ENCODE measurements at regions not wholly inside any gene's neighbourhood (a gene's known extent, or its start where the extent isn't known, plus 50 kb on each side); places are given as distances from the start of the nearest gene placed in this dataset.
"Not testable (repeated sequence)": the region's sequence is repeated elsewhere in the genome, so short reads cannot be mapped to it uniquely, and the experiment has no call there.

DNA sequence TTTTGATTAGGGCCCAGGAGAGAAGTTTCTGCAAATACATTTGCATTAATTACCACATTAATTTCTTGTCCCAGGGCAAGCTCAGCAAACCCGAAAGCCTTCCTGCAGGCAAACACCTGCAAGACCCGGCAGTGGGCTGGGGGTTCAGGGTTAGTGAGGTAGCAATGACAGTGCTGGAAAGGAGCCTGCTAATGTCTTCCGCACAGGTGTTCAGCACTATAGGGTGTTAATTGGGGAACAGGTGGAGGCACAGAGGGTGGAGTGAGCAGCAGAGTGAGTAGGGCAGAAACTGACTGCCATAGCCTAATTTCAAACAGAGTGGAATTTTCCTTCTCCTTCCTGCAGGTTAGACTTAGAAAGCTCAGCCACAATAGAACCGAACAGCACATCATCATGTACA, 50.9 kb upstream of the UBASH3B start:
- DNase-seq (ENCODE audit: extremely low read depth, low read depth) = no peak

DNA sequence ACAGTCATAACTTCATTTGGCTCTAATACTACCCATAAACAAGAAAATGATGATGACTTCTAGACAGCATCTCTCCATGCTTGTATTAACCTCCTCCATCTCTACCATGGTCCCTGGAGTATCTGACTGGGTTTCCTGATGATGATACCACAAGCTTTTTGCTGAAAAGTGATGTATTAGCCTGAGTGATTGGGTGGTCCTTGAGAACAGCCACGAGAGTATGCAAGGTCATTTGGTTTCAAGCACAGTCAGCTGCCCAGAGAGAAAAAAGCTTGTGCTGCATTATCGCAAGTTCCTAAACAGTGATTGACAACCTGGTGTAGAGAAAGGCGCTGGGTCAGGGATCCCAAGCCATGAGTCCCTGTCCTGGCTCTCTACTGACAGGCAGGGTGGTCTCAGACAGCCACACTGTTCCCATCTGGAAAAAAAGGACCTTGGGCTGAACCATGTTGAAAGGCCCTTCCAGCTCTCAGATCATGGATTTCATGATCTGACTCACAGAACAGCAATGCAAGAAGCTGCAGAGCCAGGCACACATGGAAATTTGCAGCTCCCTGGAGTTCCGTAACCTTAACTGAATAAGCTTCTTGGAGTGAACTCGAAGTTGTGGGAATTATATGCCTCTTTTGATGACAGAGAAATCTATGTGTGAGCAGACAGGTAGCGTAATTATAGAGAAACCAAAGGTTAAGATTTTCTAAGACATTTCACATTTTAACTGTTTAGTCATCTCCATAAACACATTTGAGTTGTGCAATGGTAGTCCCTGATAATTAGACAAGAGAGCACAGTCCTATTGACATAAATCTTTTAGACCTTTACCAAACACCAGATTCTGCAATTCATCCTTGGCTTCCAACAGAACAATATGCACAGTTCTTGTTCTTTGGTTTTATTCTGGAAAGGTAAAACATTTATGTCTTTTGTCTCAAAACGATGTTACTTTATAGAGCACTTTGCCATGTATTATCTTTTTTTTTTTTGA, 54.1 kb upstream of the UBASH3B start:
- DNase-seq (ENCODE audit: extremely low read depth, low read depth) = no peak

DNA sequence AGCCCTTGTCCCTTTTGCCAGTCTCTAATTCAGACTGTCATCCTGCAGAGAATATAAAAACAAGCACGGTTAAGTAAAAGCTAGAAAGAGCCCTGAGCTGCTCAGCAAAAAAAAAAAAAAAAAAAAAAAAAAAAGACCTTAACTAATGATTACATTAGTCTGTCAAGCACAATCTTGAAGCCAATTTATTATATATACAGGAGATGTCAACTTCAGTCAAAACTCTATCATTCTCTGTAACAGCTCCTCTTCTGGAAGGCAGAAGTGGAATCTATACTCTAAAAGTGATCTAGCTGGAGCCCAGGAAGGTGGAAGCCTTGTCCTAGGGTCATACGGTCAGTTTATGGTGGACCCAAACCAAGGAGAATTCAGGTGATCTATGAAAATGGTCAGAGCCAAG, 55.2 kb upstream of the UBASH3B start:
- DNase-seq (ENCODE audit: extremely low read depth, low read depth) = no peak

DNA sequence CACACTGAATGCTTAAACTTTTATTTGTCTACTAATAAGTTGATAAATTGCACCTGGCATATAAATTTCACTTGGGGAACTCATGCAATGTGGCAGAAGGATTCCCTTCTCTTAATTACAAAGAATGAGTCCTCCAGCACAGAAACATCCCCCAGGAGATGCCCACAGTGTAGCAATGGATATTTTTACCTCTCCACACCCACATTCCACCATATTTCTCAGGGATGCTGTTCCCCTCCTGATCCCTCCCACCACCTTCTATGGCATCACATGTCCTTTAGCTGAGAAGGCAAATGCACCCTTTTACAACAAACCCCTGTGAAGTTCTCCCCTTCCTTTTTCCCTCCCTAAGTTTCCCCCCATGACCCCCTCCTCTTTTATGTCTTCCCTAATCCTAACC, 56.1 kb upstream of the UBASH3B start:
- DNase-seq (ENCODE audit: extremely low read depth, low read depth) = no peak

DNA sequence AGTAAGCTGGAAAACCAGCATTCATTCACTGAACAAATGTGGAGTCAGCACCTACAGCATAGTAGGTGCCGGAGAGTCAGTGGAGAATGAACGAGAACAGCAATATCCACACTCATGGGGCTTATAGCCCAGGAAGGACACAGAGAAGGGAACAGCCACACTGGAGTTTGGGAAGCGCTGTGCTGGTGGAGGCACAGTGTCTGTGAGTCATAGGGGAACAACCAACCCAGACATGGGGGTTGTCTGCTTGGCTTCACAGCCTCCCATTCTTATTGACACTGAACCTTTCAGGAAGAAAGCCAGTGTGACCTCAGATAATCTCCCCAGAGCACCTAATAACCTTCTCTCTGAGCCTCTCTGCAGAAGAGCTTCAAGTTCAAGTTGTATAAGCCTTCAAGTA, 56.6 kb upstream of the UBASH3B start:
- no peak for DNase-seq (ENCODE audit: extremely low read depth, low read depth)

DNA sequence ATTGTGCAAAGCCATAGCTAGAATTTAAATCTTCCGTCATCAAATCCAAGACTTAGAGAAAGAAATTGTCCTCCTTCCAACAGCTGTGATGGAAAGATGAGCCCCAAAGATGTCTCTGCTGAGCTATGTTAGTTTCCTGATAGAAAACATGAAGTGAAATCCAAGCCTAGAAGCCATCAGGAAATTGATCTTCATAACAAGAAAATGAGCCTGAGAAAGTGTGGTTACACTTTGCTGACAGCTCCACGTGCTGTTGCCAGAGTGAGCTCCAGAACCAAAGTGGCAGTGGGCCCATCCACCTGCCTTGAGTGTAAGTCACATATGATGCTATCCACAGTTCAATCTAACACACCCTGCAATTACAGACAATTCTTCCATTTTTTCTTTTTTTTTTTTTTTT, 58.0 kb upstream of the UBASH3B start:
- DNase-seq (ENCODE audit: extremely low read depth, low read depth) = no peak

DNA sequence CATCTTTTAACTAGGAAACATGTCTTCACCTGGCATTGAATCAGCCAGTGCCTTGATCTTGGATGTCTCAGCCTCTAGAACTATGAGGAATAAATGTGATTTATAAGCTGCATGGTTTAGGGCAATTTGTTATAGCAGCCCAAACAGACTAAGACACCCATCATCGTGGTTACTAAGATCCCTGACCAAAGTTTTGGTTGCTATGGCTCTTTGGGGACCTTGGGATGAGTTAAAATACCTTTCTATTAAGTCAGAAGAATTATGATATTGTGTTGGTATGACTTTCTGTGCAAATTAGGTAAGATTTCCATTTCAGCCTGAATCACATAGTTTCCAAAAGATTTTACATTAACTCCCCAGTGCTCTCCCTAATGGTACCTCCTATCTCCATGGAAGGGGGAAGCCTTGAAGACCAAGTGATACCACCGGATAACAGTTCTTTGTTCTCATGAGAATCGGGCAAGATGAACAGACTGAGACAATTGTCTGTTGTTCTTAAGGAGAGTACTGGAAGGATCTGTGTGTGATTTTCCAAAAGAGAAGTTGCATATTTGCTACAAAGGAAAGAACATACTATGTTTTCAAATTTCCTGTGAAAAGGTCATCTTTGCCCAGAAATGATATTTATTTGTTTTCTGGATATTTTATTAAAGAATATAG, 60.4 kb upstream of the UBASH3B start:
- DNase-seq (ENCODE audit: extremely low read depth, low read depth) = no peak

DNA sequence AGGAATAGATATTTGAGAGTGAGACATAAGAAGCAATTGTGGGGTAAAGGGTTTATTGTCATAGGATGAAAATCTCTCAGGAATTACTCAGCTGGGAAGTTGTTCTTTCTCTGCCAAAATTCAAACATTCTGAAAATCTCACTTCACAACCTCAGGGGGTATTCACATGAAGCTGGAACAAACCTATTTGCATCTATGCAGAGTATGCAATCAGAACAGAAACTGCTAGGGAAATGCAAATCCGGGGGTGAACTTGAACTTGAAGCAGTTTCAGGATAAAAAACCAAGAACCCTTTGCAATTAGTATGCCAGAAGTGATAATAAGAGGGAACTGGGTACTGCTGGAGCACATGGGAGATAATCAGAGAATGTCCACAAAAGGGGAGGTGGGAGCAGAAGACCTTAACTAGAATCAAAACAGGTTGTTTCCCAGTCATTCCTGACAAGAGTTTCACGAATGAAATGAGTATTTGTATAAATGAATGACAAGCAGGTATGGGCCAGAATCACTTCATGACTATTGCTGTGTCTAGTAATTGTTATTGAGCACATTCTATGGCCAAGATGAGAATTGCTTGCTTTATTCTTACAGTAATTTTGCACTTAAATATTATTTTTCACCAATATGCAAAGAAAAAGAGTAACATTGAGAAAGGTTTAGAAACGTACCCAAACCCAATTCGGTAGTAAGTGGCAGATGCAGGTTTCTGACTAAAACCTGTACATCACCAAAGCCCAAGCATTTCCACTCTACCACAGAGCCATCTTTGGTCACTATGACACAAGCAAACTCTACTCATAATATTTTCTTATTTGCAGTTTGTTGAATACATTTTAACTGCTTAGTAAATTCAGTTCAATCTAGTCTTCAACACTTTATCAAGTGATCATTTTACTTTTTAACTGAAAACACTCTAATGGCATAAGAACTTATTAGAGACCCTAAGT, 61.8 kb upstream of the UBASH3B start:
- no peak for DNase-seq (ENCODE audit: extremely low read depth, low read depth)

DNA sequence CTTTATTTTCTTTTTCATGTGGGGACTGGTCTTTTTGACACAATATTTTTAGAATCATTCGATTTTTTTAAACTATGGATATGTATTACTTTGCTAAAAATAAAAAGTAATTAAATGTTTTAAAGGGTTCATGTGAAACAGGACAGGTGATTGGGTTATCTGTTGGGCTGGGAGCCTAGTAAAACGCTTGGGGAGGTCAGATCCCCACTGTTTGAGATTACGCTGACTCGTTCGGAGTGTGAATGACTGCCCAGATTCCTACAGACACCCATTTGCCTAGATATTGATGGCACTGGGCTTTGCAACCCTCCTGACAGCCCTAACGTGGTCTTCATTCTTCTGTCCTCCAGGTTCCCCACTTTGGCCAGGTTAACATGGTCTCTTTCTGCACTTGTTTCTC, 62.9 kb upstream of the UBASH3B start:
- no peak for DNase-seq (ENCODE audit: extremely low read depth, low read depth)

DNA sequence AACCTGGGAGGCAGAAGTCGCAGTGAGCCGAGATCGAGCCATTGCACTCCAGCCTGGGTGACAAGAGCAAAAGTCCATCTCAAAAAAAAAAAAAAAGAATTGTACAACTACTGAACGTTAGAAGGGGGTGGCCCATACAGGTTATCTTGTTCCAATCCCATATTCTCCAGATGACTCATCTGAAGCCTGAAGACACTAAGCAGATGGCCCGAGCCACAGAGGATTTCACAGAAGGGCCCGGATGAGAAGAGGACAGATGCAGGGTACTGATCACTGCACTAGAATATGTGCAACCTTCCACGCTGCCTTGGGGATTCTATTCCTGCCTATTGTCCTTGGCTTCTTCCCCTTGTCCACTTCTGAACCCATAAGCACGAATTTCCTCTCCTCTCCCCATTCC, 70.9 kb upstream of the UBASH3B start:
- DNase-seq (ENCODE audit: extremely low read depth, low read depth) = no peak

DNA sequence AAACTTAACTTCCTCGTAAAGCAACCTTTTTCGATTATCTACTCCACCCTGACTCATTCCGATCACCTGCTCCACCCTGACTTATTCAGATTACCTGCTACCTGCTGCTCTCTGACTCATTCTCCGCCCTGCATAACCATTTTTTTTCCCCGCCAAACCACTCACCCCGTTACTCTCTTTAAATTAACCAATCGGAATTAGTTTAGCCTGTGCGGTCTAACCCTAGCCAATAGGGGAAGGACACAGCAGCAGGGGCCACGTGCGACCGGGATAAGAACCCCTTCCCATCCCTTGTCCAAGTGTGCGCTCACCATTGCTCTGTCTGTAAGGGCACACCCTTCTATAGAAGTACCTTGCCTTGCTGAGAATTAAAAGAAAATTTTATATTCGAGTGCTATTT, 75.5 kb upstream of the UBASH3B start:
- not testable (repeated sequence) for DNase-seq (ENCODE audit: extremely low read depth, low read depth)

DNA sequence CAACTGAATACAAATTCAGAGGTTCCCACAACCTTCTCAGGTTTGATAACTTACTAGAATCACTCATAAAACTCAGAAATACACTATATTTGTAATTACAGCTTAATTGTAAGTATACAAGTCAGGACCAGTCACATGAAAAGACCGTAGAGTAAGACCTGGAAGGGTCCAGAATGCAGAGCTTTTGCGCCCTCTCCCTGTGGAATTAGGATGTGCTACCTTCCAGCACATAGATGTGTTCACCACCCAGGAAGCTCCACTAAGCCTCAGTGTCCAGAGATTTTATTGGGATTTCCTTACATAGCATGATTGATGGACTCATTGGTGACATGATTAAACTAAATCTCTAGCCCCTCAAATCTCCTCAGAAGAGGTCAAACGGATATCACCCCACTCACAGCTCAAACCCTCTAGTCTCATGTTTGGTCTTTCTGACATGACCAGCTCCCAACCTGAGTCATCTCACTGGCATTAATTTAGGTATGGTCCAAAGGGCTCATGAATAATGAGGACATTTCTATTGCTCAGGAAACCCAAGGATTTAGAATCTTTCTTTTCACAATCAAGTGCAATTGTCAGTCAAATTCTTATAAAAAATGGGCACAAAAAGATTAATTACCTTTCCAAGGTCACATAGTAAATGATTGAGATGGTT, 77.2 kb upstream of the UBASH3B start:
- no peak for DNase-seq (ENCODE audit: extremely low read depth, low read depth)

DNA sequence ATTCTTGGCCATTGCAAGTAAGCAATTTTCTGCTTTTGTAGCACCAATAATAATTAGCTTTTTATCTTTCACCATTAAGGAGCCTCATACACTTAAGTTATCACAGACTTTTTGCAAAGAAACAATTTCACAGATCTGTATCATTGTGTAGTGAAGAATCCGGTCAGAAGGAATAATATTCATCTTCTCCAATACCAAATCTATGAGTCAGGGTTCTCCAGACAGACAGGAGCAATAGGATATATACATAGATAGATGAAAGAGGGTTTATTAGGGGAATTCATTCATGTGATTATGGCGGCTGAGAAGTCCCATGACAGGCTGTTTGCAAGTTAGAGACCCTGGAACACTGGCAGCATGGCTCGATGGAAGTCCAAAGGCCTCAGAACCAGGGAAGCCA, 82.9 kb upstream of the UBASH3B start:
- no peak for DNase-seq (ENCODE audit: extremely low read depth, low read depth)

DNA sequence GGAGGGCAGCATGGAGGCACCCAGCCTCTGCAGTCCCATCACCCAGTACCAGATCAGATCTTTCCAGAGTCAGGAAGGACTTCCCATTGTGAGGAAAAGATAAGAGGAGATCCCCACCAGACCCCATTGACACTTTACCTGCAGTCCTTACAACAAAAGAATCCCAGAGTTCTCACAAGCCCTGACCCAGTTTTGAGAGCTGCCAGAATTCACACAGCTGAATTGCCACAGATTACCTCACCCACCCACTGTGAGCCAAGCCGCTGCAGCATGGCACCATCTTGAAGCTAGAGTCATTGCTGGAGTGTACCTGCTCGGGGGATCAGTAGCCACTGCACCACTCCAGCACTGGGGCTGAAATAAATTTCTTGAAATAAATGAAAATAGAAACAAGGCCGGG, 91.8 kb upstream of the UBASH3B start:
- DNase-seq (ENCODE audit: extremely low read depth, low read depth) = no peak

DNA sequence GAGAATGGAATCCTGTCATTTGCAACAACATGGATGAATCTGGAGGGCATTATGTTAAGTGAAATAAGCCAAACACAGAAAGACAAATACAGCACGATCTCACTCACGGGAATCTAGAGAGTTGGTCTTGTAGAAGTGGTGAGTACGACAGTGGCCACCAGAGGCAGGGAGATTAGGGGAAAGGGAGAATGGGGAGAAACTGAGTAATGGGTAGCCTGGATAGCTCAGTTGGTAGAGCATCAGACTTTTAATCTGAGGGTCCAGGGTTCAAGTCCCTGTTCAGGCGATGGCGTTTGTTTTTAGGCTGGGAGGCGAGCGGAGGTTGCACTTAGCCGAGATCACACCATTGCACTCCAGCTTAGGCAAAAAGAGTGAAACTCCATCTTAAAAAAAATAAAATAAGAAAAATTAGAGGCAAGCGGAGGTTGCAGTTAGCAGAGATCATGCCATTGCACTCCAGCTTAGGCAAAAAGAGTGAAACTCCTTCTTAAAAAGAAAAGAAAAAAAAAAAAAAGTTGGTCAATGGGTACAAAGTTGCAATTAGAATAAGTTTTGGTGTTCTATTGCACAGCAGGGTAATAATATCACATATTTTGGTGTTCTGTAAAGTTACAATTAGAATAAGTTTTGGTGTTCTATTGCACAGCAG, 95.7 kb upstream of the UBASH3B start:
- peak; percentile 42 for DNase-seq (ENCODE audit: extremely low read depth, low read depth)

DNA sequence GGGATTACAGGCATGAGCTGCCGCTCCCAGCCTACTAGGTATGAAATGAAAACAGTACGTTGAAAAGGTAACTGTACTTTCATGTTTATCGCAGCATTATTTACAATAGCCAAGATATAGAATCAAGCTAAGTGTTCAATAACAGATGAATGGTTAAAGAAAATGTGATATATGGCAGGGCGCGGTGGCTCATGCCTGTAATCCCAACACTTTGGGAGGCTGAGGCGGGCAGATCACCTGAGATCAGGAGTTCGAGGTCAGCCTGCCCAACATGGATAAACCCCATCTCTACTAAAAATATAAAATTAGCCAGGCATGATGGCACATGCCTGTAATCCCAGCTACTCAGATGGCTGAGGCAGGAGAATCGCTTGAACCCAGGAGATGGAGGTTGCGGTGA, 96.3 kb upstream of the UBASH3B start:
- DNase-seq (ENCODE audit: extremely low read depth, low read depth) = not testable (repeated sequence)

DNA sequence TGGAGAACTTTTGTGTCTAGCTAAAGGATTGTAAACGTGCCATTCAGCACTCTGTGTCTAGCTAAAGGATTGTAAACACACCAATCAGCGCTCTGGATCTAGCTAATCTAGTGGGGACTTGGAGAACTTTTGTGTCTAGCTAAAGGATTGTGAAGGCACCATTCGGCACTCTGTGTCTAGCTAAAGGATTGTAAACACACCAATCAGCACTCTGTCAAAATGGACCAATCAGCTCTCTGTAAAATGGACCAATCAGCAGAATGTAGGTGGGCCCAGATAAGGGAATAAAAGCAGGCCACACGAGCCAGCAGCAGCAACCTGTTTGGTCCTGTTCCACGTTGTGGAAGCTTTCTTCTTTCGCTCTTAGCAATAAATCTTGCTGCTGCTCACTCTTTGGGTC, 98.4 kb upstream of the UBASH3B start:
- not testable (repeated sequence) for DNase-seq (ENCODE audit: extremely low read depth, low read depth)

DNA sequence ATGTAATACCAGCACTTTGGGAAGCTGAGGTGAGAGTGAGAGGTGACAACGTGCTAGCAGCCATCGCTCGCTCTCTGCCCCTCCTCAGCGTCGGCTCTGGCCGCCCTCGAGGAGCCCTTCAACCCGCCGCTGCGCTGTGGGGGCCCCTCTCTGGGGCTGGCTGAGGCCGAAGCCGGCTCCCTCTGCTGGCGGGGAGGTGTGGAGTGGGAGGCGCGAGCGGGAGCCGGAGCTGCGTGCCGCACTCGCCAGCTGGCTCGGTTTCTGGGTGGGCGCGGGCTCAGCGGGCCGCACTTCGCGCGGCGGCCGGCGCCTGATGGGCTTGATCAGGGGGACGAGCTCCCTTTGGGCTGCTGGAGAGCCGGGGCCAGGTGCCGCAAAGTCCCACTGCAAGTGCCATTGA, 98.9 kb upstream of the UBASH3B start:
- no peak for DNase-seq (ENCODE audit: extremely low read depth, low read depth)

DNA sequence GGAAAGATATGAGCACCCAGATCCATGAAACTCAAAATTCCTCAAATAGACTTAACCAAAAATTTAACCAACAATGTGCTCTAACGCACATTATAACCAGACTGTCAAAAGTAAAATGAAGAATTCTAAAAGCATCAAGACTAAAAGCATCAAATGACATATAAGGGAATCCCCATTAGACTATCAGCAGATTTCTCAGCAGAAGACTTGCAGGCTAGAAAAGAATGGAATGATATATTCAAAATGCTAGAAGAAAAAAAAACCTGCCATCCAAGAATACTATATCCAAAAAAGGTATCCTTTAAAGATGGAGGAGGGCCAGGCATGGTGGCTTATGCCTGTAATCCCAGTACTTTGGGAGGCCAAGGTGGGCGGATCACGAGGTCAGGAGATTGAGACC, 117.5 kb upstream of the UBASH3B start:
- no peak for DNase-seq (ENCODE audit: extremely low read depth, low read depth)

DNA sequence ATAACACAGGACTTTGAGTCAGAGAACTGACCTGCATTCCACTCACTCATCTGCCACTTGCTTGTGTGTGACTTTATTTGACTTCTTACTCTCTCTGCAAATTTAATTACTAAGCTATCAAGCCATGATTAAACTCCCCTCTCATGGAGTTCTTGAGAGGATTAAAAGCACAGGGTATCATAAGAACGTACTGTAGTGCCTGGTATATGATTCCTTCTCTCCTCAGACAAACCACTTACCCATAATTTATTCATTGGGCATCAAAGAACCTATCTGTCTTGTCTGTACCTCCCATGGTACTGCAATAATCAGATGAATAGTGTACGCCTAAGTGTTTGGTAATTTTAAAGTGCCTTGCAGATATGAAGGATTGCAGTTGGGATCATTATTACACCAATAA, 130.6 kb upstream of the UBASH3B start:
- no peak for DNase-seq (ENCODE audit: extremely low read depth, low read depth)

All from NCI-H460 (cell line).